Gastrocnemius medialis (tissue), 4 donors: ENCODE measurements at regions not wholly inside any gene's neighbourhood (a gene's known extent, or its start where the extent isn't known, plus 50 kb on each side); places are given as distances from the start of the nearest gene placed in this dataset.

Experiments
- ATAC-seq, 2 donors: fragments of 150-250 bp; one replicate each; pipeline ENCODE4 v1.9.1; 2016
- DNase-seq, 2 donors: peaks; one replicate each; pipeline ENCODE4 v3.0.0-alpha.2; 2019
- H3K27ac ChIP-seq, 4 donors: fragments of 200-600 bp; sonication (generic); 1 replicate in 1 of 4; 2 replicates in 3 of 4; pipeline ENCODE4 v1.5.1; 2016 to 2018; ENCODE audit warnings: mild to moderate bottlenecking in 2 of 4, moderate library complexity in 1 of 4
- H3K27me3 ChIP-seq, 3 donors: fragments of 200-600 bp; sonication (generic) in 2 of 3; 1 replicate in 1 of 3; 2 replicates in 2 of 3; pipeline versions ENCODE4 v1.5.1 to v1.6.0; 2016 to 2019; ENCODE audit warnings: mild to moderate bottlenecking in 1 of 3, moderate library complexity in 1 of 3
- H3K36me3 ChIP-seq, 2 donors: fragments of 200-600 bp; sonication (generic) in 1 of 2; one replicate each; pipeline ENCODE4 v1.5.1; 2017 to 2018
- H3K4me1 ChIP-seq, 2 donors: fragments of 200-600 bp; sonication (generic) in 1 of 2; one replicate each; pipeline ENCODE4 v1.5.1; 2016 to 2017; ENCODE audit warnings: mild to moderate bottlenecking in 2 of 2
- H3K4me3 ChIP-seq, 4 donors: fragments of 200-600 bp; sonication (generic) in 3 of 4; 1 replicate in 1 of 4; 2 replicates in 3 of 4; pipeline ENCODE4 v1.5.1; 2016 to 2019; ENCODE audit warnings: mild to moderate bottlenecking in 2 of 4
- H3K9me3 ChIP-seq, 3 donors: fragments of 200-600 bp; sonication (generic) in 2 of 3; 1 replicate in 1 of 3; 2 replicates in 2 of 3; pipeline ENCODE4 v1.5.1; 2016 to 2019
- POLR2A ChIP-seq, 2 donors: fragments of 450-650 bp; IDR thresholded peaks; one replicate each; pipeline ENCODE4 v1.6.1; 2017; ENCODE audit warnings: antibody characterized with exemption in 2 of 2, mild to moderate bottlenecking in 2 of 2, moderate library complexity in 2 of 2
- in situ Hi-C, 4 donors: fragments of 200-750 bp; cut with MboI; loops; one replicate each; pipeline versions ENCODE4 v1.15.0 to v1.8.0; 2017; ENCODE audit warnings: low sequenced_read_pairs in 4 of 4
- intact Hi-C: fragments of 100-400 bp; cut with DNase I; formaldehyde crosslinking; loops from one replicate; pipeline ENCODE4 v1.15.1; 2023; ENCODE audit warnings: low total_unique reads
- TF ChIP-seq, protein P1 (sequence below), 5 experiments: fragments of 450-650 bp in 3 of 5; fragments of 200-600 bp in 2 of 5; sonication (generic) in 2 of 5; IDR thresholded peaks in 4 of 5; conservative IDR thresholded peaks in 1 of 5; 1 replicate in 4 of 5; 2 replicates in 1 of 5; pipeline ENCODE4 v1.5.1; 2016 to 2019; ENCODE audit warnings: antibody characterized with exemption in 5 of 5, mild to moderate bottlenecking in 3 of 5, moderate library complexity in 3 of 5

- Histone ChIP-seq H3K27ac (no peak overlapping the region), H3K4me3 (no peak overlapping the region), H3K36me3 (no peaks in the 10 kb centered on the region), H3K9me3 (no peaks in the 10 kb centered on the region), H3K4me1 (no peaks in the 10 kb centered on the region), H3K27me3 (peaks cover 0 to 3% (median 0%) of the 10 kb centered on the region in 3 donors)
- DNase-seq: no peak
- TF ChIP-seq POLR2A (IDR thresholded peaks at IDR 0.05): no peak
- TF ChIP-seq, protein P1, sequence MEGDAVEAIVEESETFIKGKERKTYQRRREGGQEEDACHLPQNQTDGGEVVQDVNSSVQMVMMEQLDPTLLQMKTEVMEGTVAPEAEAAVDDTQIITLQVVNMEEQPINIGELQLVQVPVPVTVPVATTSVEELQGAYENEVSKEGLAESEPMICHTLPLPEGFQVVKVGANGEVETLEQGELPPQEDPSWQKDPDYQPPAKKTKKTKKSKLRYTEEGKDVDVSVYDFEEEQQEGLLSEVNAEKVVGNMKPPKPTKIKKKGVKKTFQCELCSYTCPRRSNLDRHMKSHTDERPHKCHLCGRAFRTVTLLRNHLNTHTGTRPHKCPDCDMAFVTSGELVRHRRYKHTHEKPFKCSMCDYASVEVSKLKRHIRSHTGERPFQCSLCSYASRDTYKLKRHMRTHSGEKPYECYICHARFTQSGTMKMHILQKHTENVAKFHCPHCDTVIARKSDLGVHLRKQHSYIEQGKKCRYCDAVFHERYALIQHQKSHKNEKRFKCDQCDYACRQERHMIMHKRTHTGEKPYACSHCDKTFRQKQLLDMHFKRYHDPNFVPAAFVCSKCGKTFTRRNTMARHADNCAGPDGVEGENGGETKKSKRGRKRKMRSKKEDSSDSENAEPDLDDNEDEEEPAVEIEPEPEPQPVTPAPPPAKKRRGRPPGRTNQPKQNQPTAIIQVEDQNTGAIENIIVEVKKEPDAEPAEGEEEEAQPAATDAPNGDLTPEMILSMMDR (IDR thresholded peaks at IDR 0.05 in 4 of 5, conservative IDR thresholded peaks at IDR 0.05 in 1 of 5): no peak
- in situ Hi-C loops (no loop called here), intact Hi-C loops (loop anchor here (5.0 kb wide), 1 partner anchor 35 kb away; no protein-coding TSS in a partner anchor)
- ATAC-seq: no peak
These were observed 519.3 kb downstream of the BCL11B start for GRCh38 chr14:98752660-98753059.

DNA sequence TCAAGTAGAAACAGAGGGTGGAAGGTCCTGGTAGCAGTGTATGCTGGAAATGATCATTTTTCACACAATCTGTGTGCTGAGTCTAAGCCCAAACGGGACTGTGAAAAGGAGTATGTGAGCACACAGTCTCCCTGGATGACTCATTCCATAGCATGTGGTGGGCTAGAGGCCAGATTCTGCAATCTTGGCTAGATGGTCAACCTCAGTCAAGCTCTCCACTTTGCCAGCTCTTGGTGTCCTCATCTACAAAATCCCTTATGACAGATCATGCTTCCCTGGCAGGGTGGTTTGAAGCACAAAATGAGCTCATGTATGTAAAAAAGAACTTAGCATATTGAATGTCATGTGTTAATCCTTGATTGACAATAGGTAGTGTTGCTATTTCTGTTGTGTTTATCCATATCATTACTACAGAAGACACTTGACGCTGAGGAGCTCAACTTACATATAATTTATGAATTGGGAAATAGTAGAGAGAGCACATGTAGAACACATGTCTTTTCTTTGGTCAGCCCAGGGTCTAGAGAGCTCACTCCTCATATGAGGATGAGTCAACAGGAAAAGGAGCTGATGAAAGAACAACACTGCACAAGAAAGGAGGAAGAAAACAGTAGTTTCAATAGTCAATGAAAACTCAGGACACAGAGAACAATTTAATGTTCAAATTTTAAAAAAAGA is 517.5 kb downstream of the BCL11B start:
- H3K36me3 ChIP-seq: no peaks in the 10 kb centered on the region
- H3K4me1 ChIP-seq: no peaks in the 10 kb centered on the region
- no peaks in the 10 kb centered on the region for H3K9me3 ChIP-seq
- peak in 1 of 2 donors; percentile 74 for ATAC-seq
- H3K27ac ChIP-seq: no peak overlapping the region
- intact Hi-C loops: loop anchor here (5.0 kb wide), 1 partner anchor 37 kb away; no protein-coding TSS in a partner anchor
- DNase-seq: peak in 1 of 2 donors; percentile 9
- no peaks in the 10 kb centered on the region for H3K27me3 ChIP-seq
- no peak for TF ChIP-seq POLR2A (IDR thresholded peaks at IDR 0.05)
- TF ChIP-seq, protein P1 (IDR thresholded peaks at IDR 0.05 in 4 of 5, conservative IDR thresholded peaks at IDR 0.05 in 1 of 5): no peak
- H3K4me3 ChIP-seq: no peak overlapping the region
- in situ Hi-C loops: no loop called here

GRCh38 chr14:98756749-98757148 is 515.2 kb downstream of the BCL11B start:
- in situ Hi-C loops (no loop called here), intact Hi-C loops (no loop called here)
- DNase-seq (no peak), ATAC-seq (no peak)
- Histone ChIP-seq H3K4me3 (no peak overlapping the region), H3K27ac (no peak overlapping the region), H3K27me3 (no peaks in the 10 kb centered on the region), H3K4me1 (no peaks in the 10 kb centered on the region), H3K36me3 (no peaks in the 10 kb centered on the region), H3K9me3 (no peaks in the 10 kb centered on the region)
- no peak for TF ChIP-seq POLR2A (IDR thresholded peaks at IDR 0.05)
- TF ChIP-seq, protein P1 (IDR thresholded peaks at IDR 0.05 in 4 of 5, conservative IDR thresholded peaks at IDR 0.05 in 1 of 5): no peak

GRCh38 chr14:98758440-98758839 is 513.6 kb downstream of the BCL11B start:
- ATAC-seq (no peak), DNase-seq (no peak)
- H3K9me3 ChIP-seq: no peaks in the 10 kb centered on the region
- no peak for TF ChIP-seq POLR2A (IDR thresholded peaks at IDR 0.05)
- in situ Hi-C loops (no loop called here), intact Hi-C loops (no loop called here)
- H3K27me3 ChIP-seq: no peaks in the 10 kb centered on the region
- no peaks in the 10 kb centered on the region for H3K36me3 ChIP-seq
- no peak overlapping the region for H3K4me3 ChIP-seq
- no peak overlapping the region for H3K27ac ChIP-seq
- no peaks in the 10 kb centered on the region for H3K4me1 ChIP-seq

- in situ Hi-C loops (no loop called here), intact Hi-C loops (no loop called here)
- DNase-seq: no peak
- Histone ChIP-seq H3K27me3 (no peaks in the 10 kb centered on the region), H3K36me3 (no peaks in the 10 kb centered on the region), H3K27ac (no peak overlapping the region), H3K4me3 (no peak overlapping the region), H3K4me1 (no peaks in the 10 kb centered on the region), H3K9me3 (peaks cover 0 to 6% (median 0%) of the 10 kb centered on the region in 3 donors)
- no peak for ATAC-seq
- no peak for TF ChIP-seq POLR2A (IDR thresholded peaks at IDR 0.05)
- TF ChIP-seq, protein P1 (IDR thresholded peaks at IDR 0.05 in 4 of 5, conservative IDR thresholded peaks at IDR 0.05 in 1 of 5): no peak
These were observed 510.0 kb downstream of the BCL11B start for GRCh38 chr14:98761993-98762392.
